HUES48 (cell line): ENCODE measurements at regions not wholly inside any gene's neighbourhood (a gene's known extent, or its start where the extent isn't known, plus 50 kb on each side); places are given as distances from the start of the nearest gene placed in this dataset.

Source experiments
- H3K27ac ChIP-seq: one replicate; pipeline ENCODE4 v1.7.0; 2013; ENCODE audit warnings: low read depth, low read length, inconsistent platforms
- H3K27me3 ChIP-seq: 2 replicates; pipeline ENCODE4 v1.6.1; 2013; ENCODE audit warnings: mild to moderate bottlenecking, low read length; ENCODE audit not compliant: control insufficient read depth, insufficient read depth
- H3K36me3 ChIP-seq: 2 replicates; pipeline ENCODE4 v1.6.1; 2013; ENCODE audit warnings: low read length; ENCODE audit not compliant: control insufficient read depth, insufficient read depth
- H3K4me1 ChIP-seq: 2 replicates; pipeline ENCODE4 v1.6.1; 2013; ENCODE audit warnings: mild to moderate bottlenecking, low read length; ENCODE audit not compliant: control insufficient read depth, insufficient read depth
- H3K4me3 ChIP-seq: 2 replicates; pipeline ENCODE4 v1.5.1; 2013; ENCODE audit warnings: mild to moderate bottlenecking, low read depth, low read length
- H3K9ac ChIP-seq: 2 replicates; pipeline ENCODE4 v1.6.1; 2013; ENCODE audit warnings: mild to moderate bottlenecking, low read depth, low read length, moderate library complexity
- H3K9me3 ChIP-seq: 2 replicates; pipeline ENCODE4 v1.6.1; 2013; ENCODE audit warnings: low read length; ENCODE audit not compliant: control insufficient read depth, insufficient read depth

DNA sequence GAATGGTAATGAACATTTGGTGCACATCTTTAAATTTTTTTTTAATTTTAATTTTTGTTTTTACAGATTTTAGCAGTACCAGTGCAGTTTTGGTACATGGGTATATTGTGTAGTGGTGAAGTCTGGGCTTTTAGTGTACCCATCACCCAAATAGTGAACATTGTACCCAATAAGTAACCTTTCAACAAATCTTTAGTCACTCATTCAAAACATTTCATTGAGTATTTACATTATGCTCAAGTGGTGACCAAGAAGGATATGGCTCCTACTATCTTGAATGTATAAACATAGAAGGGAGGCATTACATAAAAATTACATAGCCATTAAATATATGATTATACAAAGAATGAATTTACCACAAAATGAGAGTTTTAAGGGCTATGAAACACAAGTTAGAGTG lies 223.3 kb downstream of the SPRY1 start:
- no peak overlapping the region for H3K9ac ChIP-seq
- H3K27me3 ChIP-seq: no peaks in the 10 kb centered on the region
- no peak overlapping the region for H3K4me3 ChIP-seq
- no peaks in the 10 kb centered on the region for H3K36me3 ChIP-seq
- H3K27ac ChIP-seq: no peak overlapping the region
- no peaks in the 10 kb centered on the region for H3K4me1 ChIP-seq
- H3K9me3 ChIP-seq: no peaks in the 10 kb centered on the region

DNA sequence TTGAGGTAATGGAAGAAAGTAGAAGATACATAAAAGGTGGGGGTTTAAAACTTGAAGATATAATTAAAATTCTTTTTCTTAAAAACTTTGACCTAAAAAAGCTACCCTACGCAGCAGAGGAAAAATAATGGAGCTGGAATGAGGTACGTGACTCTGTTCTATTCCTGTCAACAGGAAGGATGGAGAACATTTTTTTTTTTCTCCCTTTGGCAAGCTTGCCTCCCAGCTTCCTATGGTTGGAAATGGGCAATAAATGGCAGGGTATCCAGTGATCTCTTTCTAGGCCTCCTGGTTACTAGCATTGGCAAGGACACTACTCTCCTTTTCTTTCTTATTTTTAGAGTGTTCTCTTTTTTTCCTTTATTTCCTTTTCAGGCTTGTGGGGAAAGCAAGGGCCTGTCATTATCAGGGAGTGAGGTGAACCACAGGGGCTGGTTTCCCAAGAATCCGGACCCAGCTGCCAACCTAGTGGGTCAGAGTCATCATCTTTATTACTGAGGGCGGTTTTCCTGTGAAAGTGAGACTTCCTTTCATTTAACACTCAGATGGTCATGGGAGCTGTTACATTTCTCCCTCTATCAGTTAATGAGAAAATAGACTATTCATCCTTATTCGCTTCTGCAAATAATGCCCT lies 224.6 kb downstream of the SPRY1 start:
- Histone ChIP-seq H3K4me3 (no peak overlapping the region), H3K4me1 (no peaks in the 10 kb centered on the region), H3K27me3 (no peaks in the 10 kb centered on the region), H3K9me3 (no peaks in the 10 kb centered on the region), H3K9ac (no peak overlapping the region), H3K36me3 (no peaks in the 10 kb centered on the region), H3K27ac (no peak overlapping the region)

DNA sequence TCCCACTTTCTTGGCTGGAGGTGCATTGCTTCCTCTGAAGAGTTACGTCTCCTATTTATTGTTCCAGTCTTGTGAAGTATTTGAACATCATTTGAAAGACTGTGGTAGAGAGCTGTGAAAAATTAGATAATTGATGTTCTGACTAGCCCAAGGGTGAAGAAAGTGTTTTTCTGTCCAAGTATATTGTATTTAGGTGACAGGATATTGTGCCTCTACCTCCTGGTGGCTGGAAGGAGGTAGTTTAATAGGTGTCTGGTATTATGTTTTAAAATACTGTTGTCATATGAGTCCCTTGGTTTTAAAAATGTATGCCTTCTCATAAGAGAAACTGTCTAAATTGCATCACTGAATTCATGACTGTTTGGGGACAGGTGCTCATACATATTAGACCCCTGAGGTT lies 226.0 kb downstream of the SPRY1 start:
- H3K9me3 ChIP-seq: no peaks in the 10 kb centered on the region
- no peaks in the 10 kb centered on the region for H3K4me1 ChIP-seq
- H3K27ac ChIP-seq: no peak overlapping the region
- H3K4me3 ChIP-seq: no peak overlapping the region
- H3K36me3 ChIP-seq: no peaks in the 10 kb centered on the region
- H3K27me3 ChIP-seq: no peaks in the 10 kb centered on the region; the same call in 1 of the 2 replicates
- H3K9ac ChIP-seq: no peak overlapping the region

DNA sequence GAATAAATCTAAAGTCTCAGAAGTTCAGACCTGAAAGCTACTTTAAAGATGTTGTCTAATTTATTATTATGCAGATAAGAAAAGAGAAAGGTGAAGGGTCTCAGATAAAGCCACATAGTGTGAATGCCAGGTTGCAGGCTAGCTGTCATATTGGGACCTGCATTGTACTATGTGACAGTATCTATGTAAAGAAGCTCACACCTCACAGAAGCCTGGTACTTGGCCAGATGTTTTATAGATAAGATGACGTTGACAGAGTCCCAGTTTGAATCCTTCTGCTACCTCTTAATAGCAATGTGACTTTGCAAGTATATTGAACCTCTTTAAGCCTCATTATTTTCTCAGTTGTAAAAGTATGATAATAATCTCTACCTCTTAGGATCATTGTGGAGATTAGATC lies 227.0 kb downstream of the SPRY1 start:
- Histone ChIP-seq H3K9ac (no peak overlapping the region), H3K27ac (no peak overlapping the region), H3K9me3 (no peaks in the 10 kb centered on the region), H3K36me3 (no peaks in the 10 kb centered on the region), H3K4me3 (no peak overlapping the region), H3K4me1 (no peaks in the 10 kb centered on the region), H3K27me3 (no peaks in the 10 kb centered on the region; the same call in 1 of the 2 replicates)

DNA sequence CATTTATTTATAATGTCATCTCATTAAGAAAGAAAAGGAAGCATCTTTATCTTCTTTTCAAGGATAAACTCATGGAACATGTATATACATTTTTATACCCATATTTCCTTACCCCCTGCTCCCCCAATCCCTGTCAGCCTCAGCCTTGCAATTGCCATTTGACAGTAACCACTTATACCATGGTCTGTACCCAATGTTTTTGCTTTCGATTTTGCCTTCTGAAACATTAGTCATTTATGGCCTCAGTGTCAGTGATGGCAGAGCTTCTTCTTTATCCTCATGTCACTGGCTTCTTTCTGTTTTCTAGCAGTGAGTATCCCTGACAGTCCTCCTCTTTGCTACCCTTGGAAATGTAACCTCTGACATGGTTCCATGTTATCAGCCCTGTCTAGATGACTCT lies 228.4 kb downstream of the SPRY1 start:
- no peak overlapping the region for H3K9ac ChIP-seq
- no peaks in the 10 kb centered on the region for H3K9me3 ChIP-seq
- H3K36me3 ChIP-seq: no peaks in the 10 kb centered on the region
- no peak overlapping the region for H3K4me3 ChIP-seq
- no peaks in the 10 kb centered on the region; the same call in 1 of the 2 replicates for H3K27me3 ChIP-seq
- H3K4me1 ChIP-seq: no peaks in the 10 kb centered on the region
- H3K27ac ChIP-seq: no peak overlapping the region

DNA sequence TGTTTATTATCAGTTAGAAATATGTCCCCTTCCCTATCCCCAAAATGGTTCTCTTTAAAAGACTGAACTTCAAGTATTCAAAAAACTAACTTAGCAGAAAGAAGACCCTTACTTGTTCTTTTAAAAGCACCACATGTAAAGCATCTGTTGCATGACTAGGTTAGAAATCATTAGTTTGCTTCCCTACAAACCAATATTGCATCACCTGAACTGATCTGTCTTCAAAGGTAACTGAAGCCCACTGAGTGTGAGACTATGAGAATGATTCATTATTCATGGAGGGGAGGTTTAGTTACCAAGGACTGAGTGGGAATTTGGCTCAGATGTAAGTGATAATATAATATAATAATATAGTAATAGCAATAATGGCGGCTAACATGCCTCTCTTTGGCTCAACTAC lies 231.7 kb downstream of the SPRY1 start:
- H3K27me3 ChIP-seq: no peaks in the 10 kb centered on the region; the same call in 1 of the 2 replicates
- no peak overlapping the region for H3K9ac ChIP-seq
- H3K9me3 ChIP-seq: no peaks in the 10 kb centered on the region
- no peaks in the 10 kb centered on the region for H3K4me1 ChIP-seq
- no peaks in the 10 kb centered on the region for H3K36me3 ChIP-seq
- H3K4me3 ChIP-seq: no peak overlapping the region
- H3K27ac ChIP-seq: no peak overlapping the region

DNA sequence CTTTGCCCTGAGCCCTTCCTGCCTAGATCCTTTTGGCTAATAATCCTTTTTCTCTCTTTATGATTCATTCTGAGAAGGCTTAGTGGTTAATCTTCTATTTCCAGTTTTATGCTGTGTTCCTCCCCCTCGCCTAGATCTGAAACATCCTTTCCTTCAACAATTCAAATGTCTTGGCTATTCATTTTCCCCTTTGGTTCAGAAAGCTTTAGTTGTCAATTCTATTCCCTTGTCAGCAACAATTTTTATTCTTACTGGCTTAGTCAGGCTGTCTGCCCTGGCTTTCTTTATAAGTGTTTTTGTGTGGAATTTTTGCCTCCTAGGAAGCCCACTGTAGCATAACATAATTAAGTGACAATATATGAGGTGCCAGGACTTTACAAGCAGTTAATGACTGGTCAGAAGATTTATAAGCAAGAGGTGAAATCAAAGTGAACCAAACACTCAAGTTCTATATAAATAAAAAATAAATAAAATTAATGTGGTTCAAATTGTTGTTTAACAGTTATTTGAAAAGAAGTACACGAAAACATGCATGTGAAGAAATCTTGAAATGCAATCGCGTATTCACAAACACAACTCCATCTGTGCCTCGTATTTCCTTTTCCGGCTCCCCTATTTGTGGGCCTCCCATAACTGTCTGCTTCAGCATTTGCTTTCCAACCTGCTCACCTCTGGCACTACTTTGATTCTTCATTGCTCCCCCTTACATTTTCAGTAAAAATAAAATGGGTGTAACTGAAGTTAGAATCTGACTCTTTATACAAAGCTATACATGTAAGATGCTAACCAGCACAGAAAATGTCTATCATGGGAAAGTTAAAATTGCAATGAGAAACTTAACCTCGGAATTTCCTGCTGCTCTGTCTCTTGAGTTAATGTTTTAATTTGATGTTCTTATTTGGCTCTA lies 235.4 kb downstream of the SPRY1 start:
- Histone ChIP-seq H3K9me3 (no peaks in the 10 kb centered on the region), H3K27ac (no peak overlapping the region), H3K4me1 (no peaks in the 10 kb centered on the region), H3K36me3 (no peaks in the 10 kb centered on the region), H3K9ac (no peak overlapping the region), H3K27me3 (no peaks in the 10 kb centered on the region; the same call in 1 of the 2 replicates), H3K4me3 (no peak overlapping the region)

DNA sequence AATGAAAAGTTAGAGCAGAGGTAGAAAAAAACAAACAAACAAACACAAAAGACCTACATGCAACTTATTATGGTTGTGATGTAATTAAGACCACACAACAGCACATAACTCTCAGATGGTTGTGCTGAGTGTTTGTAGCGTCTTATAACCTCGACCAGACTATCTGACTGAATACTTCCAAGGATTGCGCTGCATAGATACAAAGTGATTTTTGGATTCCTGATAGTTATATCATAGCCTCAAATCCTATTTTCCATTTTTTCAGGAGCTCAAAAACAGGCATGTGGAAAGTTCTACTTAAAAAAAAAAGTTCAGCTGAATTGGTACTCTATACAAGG lies 236.1 kb downstream of the SPRY1 start:
- H3K36me3 ChIP-seq: no peaks in the 10 kb centered on the region
- no peak overlapping the region for H3K27ac ChIP-seq
- no peaks in the 10 kb centered on the region for H3K4me1 ChIP-seq
- H3K9ac ChIP-seq: no peak overlapping the region
- no peaks in the 10 kb centered on the region for H3K9me3 ChIP-seq
- H3K4me3 ChIP-seq: no peak overlapping the region
- no peaks in the 10 kb centered on the region for H3K27me3 ChIP-seq

DNA sequence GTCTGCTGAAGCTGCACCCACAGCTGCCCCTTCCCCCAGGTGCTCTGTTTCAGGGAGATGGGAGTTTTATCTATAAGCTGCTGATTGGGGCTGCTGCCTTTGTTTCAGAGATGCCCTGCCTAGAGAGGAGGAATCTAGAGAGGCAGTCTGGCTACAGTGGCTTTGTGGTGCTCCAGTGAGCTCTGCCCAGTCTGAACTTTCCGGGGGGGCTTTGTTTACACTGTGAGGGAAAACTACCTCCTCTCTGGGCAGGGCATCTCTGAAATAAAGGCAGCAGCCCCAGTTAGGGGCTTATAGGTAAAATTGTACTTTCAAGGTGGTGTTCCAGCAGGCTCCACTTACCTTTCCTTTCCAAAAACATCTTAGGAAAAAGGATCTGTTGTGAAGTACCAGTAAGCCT lies 242.2 kb downstream of the SPRY1 start:
- Histone ChIP-seq H3K36me3 (no peaks in the 10 kb centered on the region), H3K9me3 (no peaks in the 10 kb centered on the region), H3K27ac (no peak overlapping the region)

DNA sequence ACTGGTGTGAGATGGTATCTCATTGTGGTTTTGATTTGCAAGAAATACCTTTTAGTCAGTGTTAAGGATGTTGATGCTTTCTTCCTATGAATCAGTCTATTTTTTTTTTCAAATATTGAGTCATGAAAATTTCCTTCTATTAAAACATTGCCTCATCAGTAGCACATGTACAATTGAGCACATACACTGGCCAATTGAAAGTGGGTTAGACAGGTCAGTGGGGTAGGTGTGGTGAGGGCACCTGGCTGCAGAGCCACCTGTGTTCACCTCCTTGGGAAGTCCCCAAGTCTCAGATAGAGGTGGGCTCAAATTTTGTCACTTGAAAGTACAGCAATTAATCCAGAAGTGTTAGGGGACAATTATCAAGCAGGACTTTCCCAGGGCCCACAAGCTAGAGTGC lies 243.7 kb downstream of the SPRY1 start:
- no peak overlapping the region for H3K27ac ChIP-seq
- no peaks in the 10 kb centered on the region for H3K9me3 ChIP-seq
- no peak overlapping the region for H3K4me3 ChIP-seq

More for the DNA sequence above, 242.2 kb downstream of the SPRY1 start:
- Histone ChIP-seq H3K27me3 (no peaks in the 10 kb centered on the region), H3K4me3 (no peak overlapping the region), H3K9ac (no peak overlapping the region), H3K4me1 (peaks cover 10% of the 10 kb centered on the region; the same call in 1 of the 2 replicates)

DNA sequence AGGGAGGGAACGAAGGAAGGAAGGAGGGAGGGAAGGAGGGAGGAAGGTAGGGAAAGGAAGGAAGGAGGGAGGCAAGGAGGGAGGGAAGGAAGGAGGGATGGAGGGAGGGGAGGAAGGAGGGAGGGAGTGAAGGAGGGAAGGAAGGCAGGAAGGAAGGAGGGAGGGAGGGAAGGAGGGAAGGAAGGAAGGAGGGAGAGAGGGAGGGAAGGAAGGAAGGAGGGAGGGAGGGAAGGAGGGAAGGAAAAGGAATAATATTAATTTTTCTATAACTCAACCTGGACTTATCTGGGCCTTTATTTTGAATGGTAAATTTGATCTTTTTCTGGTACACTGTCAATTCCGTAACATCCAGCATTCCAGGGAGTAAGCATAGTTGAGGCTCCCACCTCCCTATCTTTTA lies 244.2 kb downstream of the SPRY1 start:
- Histone ChIP-seq H3K27ac (no peak overlapping the region), H3K9ac (no peak overlapping the region), H3K9me3 (no peaks in the 10 kb centered on the region), H3K4me3 (no peak overlapping the region), H3K36me3 (no peaks in the 10 kb centered on the region), H3K27me3 (no peaks in the 10 kb centered on the region), H3K4me1 (peaks cover 13% of the 10 kb centered on the region; the same call in 1 of the 2 replicates)

More for the DNA sequence above, 243.7 kb downstream of the SPRY1 start:
- no peak overlapping the region for H3K9ac ChIP-seq
- peaks cover 13% of the 10 kb centered on the region; the same call in 1 of the 2 replicates for H3K4me1 ChIP-seq
- no peaks in the 10 kb centered on the region for H3K27me3 ChIP-seq
- H3K36me3 ChIP-seq: no peaks in the 10 kb centered on the region
